Osteoblast (primary cell): ENCODE measurements at regions not wholly inside any gene's neighbourhood (a gene's known extent, or its start where the extent isn't known, plus 50 kb on each side); places are given as distances from the start of the nearest gene placed in this dataset.
"Not testable (repeated sequence)": the region's sequence is repeated elsewhere in the genome, so short reads cannot be mapped to it uniquely, and the experiment has no call there.

Experiments
- DNase-seq: peaks from one replicate; pipeline ENCODE4 v3.0.0; 2011; ENCODE audit warnings: low spot score, mixed read lengths; ENCODE audit not compliant: insufficient read length; ENCODE audit errors: missing footprints
- H2AFZ ChIP-seq: 2 replicates; pipeline ENCODE4 v1.6.0; 2011; ENCODE audit warnings: mild to moderate bottlenecking, low read length
- H3K27ac ChIP-seq: 2 replicates; pipeline ENCODE4 v1.5.1; 2011; ENCODE audit warnings: mild to moderate bottlenecking, low read depth, low read length, moderate library complexity
- H3K27me3 ChIP-seq: 2 replicates; pipeline ENCODE4 v1.6.0; 2012; ENCODE audit warnings: mild to moderate bottlenecking, control low read depth, inconsistent platforms, low read length, moderate library complexity; ENCODE audit not compliant: insufficient read depth
- H3K36me3 ChIP-seq: 2 replicates; pipeline ENCODE4 v1.5.1; 2011; ENCODE audit warnings: mild to moderate bottlenecking, low read length, control low read depth, moderate library complexity; ENCODE audit not compliant: insufficient read depth
- H3K4me1 ChIP-seq: 2 replicates; pipeline ENCODE4 v1.5.1; 2011; ENCODE audit warnings: mild to moderate bottlenecking, low read length, control low read depth, moderate library complexity; ENCODE audit not compliant: insufficient read depth
- H3K4me2 ChIP-seq: 2 replicates; pipeline ENCODE4 v1.6.0; 2011; ENCODE audit warnings: mild to moderate bottlenecking, low read length; ENCODE audit not compliant: insufficient read depth
- H3K4me3 ChIP-seq: fragments of 200-600 bp; sonication (generic); 3 replicates; pipeline ENCODE4 v1.5.1; 2012; ENCODE audit warnings: mild to moderate bottlenecking, low read length, inconsistent platforms; ENCODE audit not compliant: insufficient read depth
- H3K79me2 ChIP-seq: 2 replicates; pipeline ENCODE4 v1.6.0; 2012; ENCODE audit warnings: mild to moderate bottlenecking, low read length, control low read depth, inconsistent platforms; ENCODE audit not compliant: insufficient read depth
- H3K9me3 ChIP-seq: 2 replicates; pipeline ENCODE4 v1.5.1; 2011; ENCODE audit warnings: low read depth, low read length, control low read depth
- H4K20me1 ChIP-seq: 2 replicates; pipeline ENCODE4 v1.6.0; 2012; ENCODE audit warnings: mild to moderate bottlenecking, low read length, control low read depth; ENCODE audit not compliant: insufficient read depth
- CTCF ChIP-seq: IDR thresholded peaks from 2 replicates; pipeline ENCODE4 v1.5.1; 2011; ENCODE audit warnings: mild to moderate bottlenecking, low read depth, low read length, moderate library complexity; ENCODE audit errors: extremely low read depth

- no peak for DNase-seq
- H3K4me2 ChIP-seq: no peak overlapping the region
These were observed 67.2 kb upstream of the BCL6 start for GRCh38 chr3:187812496-187812895.

GRCh38 chr3:187813198-187813597 lies 67.9 kb upstream of the BCL6 start:
- TF ChIP-seq CTCF: no peak
- H3K4me3 ChIP-seq: no peak overlapping the region
- no peak overlapping the region for H2AFZ ChIP-seq
- H3K4me2 ChIP-seq: no peak overlapping the region
- H4K20me1 ChIP-seq: no peaks in the 10 kb centered on the region
- DNase-seq: no peak
- no peaks in the 10 kb centered on the region for H3K79me2 ChIP-seq
- peaks cover 2% of the 10 kb centered on the region for H3K4me1 ChIP-seq
- H3K27ac ChIP-seq: no peak overlapping the region
- H3K36me3 ChIP-seq: no peaks in the 10 kb centered on the region
- H3K27me3 ChIP-seq: no peaks in the 10 kb centered on the region
- H3K9me3 ChIP-seq: peaks cover 3% of the 10 kb centered on the region

More at GRCh38 chr3:187812496-187812895, 67.2 kb upstream of the BCL6 start:
- Histone ChIP-seq H3K9me3 (peaks cover 3% of the 10 kb centered on the region), H3K79me2 (no peaks in the 10 kb centered on the region), H3K4me1 (peaks cover 2% of the 10 kb centered on the region), H3K36me3 (no peaks in the 10 kb centered on the region), H2AFZ (no peak overlapping the region), H3K4me3 (no peak overlapping the region), H3K27me3 (no peaks in the 10 kb centered on the region), H3K27ac (no peak overlapping the region), H4K20me1 (no peaks in the 10 kb centered on the region)
- no peak for TF ChIP-seq CTCF

GRCh38 chr3:187817766-187818165 lies 72.5 kb upstream of the BCL6 start:
- H3K9me3 ChIP-seq, H3K27ac ChIP-seq, H3K79me2 ChIP-seq, H3K4me2 ChIP-seq, H3K4me3 ChIP-seq, DNase-seq, H2AFZ ChIP-seq, H4K20me1 ChIP-seq, H3K36me3 ChIP-seq, H3K4me1 ChIP-seq, H3K27me3 ChIP-seq: not testable (repeated sequence)

- Histone ChIP-seq H3K27me3 (no peaks in the 10 kb centered on the region), H3K9me3 (peaks cover 3% of the 10 kb centered on the region), H3K4me2 (no peak overlapping the region), H3K4me3 (no peak overlapping the region), H2AFZ (no peak overlapping the region), H3K79me2 (no peaks in the 10 kb centered on the region), H3K4me1 (no peaks in the 10 kb centered on the region), H3K27ac (no peak overlapping the region), H4K20me1 (no peaks in the 10 kb centered on the region), H3K36me3 (no peaks in the 10 kb centered on the region)
- TF ChIP-seq CTCF: no peak
- no peak for DNase-seq
These were observed 76.5 kb upstream of the BCL6 start for GRCh38 chr3:187821616-187822317.
